ENCODE measurements at regions not wholly inside any gene's neighbourhood (a gene's known extent, or its start where the extent isn't known, plus 50 kb on each side); places are given as distances from the start of the nearest gene placed in this dataset.

DNA sequence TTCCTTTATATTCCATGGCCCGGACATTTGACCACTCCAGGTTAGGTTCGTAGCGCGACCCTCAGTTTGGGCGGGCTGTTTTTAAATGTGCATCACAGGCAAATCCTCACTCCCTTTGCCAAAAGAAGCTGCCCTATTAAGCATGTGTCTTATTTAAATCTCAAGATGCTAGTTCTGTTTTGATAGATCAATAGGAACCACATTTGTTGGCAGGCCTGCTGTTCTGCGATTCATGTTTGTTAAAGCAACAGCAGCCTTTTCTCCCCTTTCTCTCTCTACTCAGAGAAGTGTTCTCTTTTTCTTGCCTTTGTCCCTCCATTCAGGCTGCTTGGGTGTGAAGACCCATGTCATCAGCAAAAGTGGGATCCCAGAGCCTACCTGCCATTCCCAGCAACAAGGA is 212.0 kb upstream of the SSTR4 start:
- Mint-ChIP-seq H3K27me3 (ENCODE audit: insufficient read depth) (no peaks in the 10 kb centered on the region; the same call in 1 of the 2 replicates), H3K9me3 (peaks cover 32% of the 10 kb centered on the region), H3K4me1 (ENCODE audit: low read depth) (no peaks in the 10 kb centered on the region), H3K27ac (no peak overlapping the region), H3K4me3 (no peak overlapping the region), H3K36me3 (ENCODE audit: low read depth) (no peaks in the 10 kb centered on the region; the same call in 1 of the 2 replicates)
- TF ChIP-seq, protein P1, sequence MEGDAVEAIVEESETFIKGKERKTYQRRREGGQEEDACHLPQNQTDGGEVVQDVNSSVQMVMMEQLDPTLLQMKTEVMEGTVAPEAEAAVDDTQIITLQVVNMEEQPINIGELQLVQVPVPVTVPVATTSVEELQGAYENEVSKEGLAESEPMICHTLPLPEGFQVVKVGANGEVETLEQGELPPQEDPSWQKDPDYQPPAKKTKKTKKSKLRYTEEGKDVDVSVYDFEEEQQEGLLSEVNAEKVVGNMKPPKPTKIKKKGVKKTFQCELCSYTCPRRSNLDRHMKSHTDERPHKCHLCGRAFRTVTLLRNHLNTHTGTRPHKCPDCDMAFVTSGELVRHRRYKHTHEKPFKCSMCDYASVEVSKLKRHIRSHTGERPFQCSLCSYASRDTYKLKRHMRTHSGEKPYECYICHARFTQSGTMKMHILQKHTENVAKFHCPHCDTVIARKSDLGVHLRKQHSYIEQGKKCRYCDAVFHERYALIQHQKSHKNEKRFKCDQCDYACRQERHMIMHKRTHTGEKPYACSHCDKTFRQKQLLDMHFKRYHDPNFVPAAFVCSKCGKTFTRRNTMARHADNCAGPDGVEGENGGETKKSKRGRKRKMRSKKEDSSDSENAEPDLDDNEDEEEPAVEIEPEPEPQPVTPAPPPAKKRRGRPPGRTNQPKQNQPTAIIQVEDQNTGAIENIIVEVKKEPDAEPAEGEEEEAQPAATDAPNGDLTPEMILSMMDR (IDR thresholded peaks at IDR 0.05): no peak
- DNase-seq: no peak

DNA sequence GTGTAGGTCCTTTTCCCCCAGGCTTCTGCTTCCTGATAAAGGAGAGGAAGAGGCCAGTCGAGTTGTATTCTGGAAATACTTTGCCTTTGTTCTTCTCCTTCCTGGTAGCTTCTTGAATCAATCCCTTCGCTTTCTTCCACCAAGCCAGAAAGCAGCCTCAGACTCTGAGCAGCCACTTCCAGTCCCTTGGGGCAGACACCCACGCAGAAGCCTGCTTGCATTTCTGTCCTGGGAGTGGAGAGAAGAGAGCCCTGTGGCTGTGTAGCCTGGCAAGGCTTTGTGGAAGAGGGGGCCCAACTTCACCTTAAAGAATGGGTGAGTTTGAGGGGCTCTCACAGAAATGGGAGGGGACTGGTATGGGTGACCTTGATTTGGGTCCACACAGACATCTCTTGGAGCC is 211.0 kb upstream of the SSTR4 start:
- H3K36me3 Mint-ChIP-seq (ENCODE audit: low read depth): no peaks in the 10 kb centered on the region; the same call in 1 of the 2 replicates
- H3K9me3 Mint-ChIP-seq: peaks cover 32% of the 10 kb centered on the region
- TF ChIP-seq, protein P1 (IDR thresholded peaks at IDR 0.05): no peak
- H3K27me3 Mint-ChIP-seq (ENCODE audit: insufficient read depth): no peaks in the 10 kb centered on the region; the same call in 1 of the 2 replicates
- no peak overlapping the region for H3K4me3 Mint-ChIP-seq
- no peak overlapping the region for H3K27ac Mint-ChIP-seq
- no peak for DNase-seq
- H3K4me1 Mint-ChIP-seq (ENCODE audit: low read depth): no peaks in the 10 kb centered on the region

DNA sequence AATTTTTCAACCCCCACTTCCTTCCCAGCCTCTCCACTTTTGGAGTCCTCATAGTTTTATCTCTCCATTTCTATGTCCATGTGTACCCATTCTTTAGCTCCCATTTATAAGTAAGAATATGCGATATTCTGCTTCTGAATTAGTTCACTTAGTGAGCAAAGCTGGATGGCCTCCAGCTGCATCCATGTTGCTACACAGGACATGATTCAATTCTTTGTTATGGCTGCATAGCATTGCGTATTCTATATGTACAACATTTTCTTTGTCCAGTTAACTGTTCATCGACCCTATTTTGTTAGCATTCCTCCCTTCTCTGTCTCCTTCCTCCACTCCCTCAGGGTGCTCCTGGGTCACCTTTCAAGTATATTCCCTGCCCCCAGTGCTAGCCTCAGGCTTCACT is 210.0 kb upstream of the SSTR4 start:
- H3K27ac Mint-ChIP-seq: no peak overlapping the region

DNA sequence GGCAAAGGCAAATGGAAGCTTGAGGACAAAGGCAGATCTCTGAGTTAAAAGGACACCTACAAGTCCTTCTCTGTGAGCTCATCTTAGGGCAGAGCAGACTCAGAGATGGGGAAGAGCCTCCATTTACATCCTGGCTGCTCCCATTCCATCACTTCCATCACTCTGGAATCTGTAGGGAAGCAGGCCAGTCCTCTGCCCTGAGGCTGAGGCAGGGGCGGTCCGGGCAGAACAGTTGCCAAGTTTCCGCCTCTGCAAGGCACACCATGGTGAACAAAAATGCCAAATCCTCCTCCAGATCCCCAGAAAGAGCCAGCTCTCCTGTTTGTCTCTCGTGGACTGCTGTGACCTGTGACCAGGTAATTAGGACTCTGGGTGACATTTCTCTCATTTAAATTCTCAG is 209.6 kb upstream of the SSTR4 start:
- TF ChIP-seq, protein P1 (IDR thresholded peaks at IDR 0.05): no peak
- Mint-ChIP-seq H3K4me3 (no peak overlapping the region), H3K36me3 (ENCODE audit: low read depth) (no peaks in the 10 kb centered on the region; the same call in 1 of the 2 replicates), H3K27ac (no peak overlapping the region), H3K9me3 (peaks cover 32% of the 10 kb centered on the region), H3K27me3 (ENCODE audit: insufficient read depth) (no peaks in the 10 kb centered on the region; the same call in 1 of the 2 replicates), H3K4me1 (ENCODE audit: low read depth) (no peaks in the 10 kb centered on the region)
- no peak for DNase-seq

More for the DNA sequence above, 210.0 kb upstream of the SSTR4 start:
- DNase-seq: no peak
- Mint-ChIP-seq H3K4me3 (no peak overlapping the region), H3K36me3 (ENCODE audit: low read depth) (no peaks in the 10 kb centered on the region; the same call in 1 of the 2 replicates), H3K9me3 (peaks cover 32% of the 10 kb centered on the region), H3K27me3 (ENCODE audit: insufficient read depth) (no peaks in the 10 kb centered on the region; the same call in 1 of the 2 replicates), H3K4me1 (ENCODE audit: low read depth) (no peaks in the 10 kb centered on the region)
- TF ChIP-seq, protein P1 (IDR thresholded peaks at IDR 0.05): no peak

DNA sequence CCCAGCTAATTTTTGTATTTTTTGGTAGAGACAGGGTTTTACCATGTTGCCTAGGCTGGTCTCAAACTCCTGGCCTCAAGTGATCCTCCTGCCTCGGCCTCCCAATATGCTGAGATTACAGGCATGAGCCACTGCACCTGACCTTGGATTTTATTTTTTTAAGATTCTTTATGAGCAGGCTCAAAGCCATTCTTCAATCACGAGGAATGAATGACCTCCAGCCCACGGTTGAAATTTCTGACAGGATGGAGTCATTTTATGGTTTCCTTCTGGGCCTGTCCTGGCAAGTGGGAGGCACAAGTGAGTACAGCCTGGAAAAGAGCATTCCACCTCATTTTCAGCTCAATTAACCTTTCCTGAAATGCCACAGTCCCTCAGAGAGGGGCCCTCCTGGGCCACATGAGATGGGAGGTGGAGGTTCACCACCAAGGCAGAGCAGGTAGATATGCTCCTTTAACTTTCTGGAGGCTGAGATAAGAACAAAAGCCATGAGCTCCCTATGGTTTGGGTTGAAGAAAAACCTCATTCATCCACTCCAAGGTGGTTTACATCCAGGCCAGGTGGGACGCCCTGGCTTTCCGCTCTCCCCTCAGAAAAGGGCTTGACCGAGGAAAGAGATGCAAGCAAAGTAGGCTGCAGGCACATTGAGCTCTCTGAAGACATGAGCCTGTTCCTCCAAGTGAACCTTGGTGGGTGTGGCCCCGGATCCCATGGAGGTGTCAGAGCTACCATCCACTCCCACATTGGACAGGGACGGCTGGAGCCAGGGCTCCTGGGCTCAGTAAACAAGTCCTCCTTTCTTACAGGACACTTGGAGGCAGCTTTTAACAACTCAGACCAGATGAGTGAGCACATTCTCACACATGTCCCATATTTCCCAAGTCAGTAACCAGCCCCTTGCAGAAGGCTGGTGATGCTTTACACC is 208.5 kb upstream of the SSTR4 start:
- DNase-seq: no peak
- H3K36me3 Mint-ChIP-seq (ENCODE audit: low read depth): no peaks in the 10 kb centered on the region; the same call in 1 of the 2 replicates
- no peak overlapping the region for H3K27ac Mint-ChIP-seq
- no peak overlapping the region for H3K4me3 Mint-ChIP-seq
- H3K4me1 Mint-ChIP-seq (ENCODE audit: low read depth): no peaks in the 10 kb centered on the region
- peaks cover 29% of the 10 kb centered on the region for H3K9me3 Mint-ChIP-seq
- no peaks in the 10 kb centered on the region for H3K27me3 Mint-ChIP-seq (ENCODE audit: insufficient read depth)
- TF ChIP-seq, protein P1 (IDR thresholded peaks at IDR 0.05): no peak

Measured in HFFc6 (cell line).